ENCODE measurements at regions not wholly inside any gene's neighbourhood (a gene's known extent, or its start where the extent isn't known, plus 50 kb on each side); places are given as distances from the start of the nearest gene placed in this dataset.

- TF ChIP-seq CTCF (conservative IDR thresholded peaks at IDR 0.05) = no peak
- TF ChIP-seq ZFX (IDR thresholded peaks at IDR 0.05) = no peak
These were observed 75.7 kb downstream of the ZNF608 start for GRCh38 chr5:124670722-124671184.
